GM23248 (cell line): ENCODE measurements at regions not wholly inside any gene's neighbourhood (a gene's known extent, or its start where the extent isn't known, plus 50 kb on each side); places are given as distances from the start of the nearest gene placed in this dataset.

ENCODE experiments used
- EZH2 ChIP-seq: fragments of 200-600 bp; sonication (generic); IDR thresholded peaks from 2 replicates; pipeline ENCODE4 v1.6.1; 2018; ENCODE audit warnings: antibody characterized with exemption, mild to moderate bottlenecking; ENCODE audit not compliant: insufficient read depth, poor library complexity, severe bottlenecking
- EZH2phosphoT487 ChIP-seq: fragments of 200-600 bp; sonication (generic); IDR thresholded peaks from 2 replicates; pipeline ENCODE4 v1.6.1; 2018; ENCODE audit warnings: antibody characterized with exemption, moderate library complexity, mild to moderate bottlenecking, low read depth; ENCODE audit not compliant: insufficient read depth

DNA sequence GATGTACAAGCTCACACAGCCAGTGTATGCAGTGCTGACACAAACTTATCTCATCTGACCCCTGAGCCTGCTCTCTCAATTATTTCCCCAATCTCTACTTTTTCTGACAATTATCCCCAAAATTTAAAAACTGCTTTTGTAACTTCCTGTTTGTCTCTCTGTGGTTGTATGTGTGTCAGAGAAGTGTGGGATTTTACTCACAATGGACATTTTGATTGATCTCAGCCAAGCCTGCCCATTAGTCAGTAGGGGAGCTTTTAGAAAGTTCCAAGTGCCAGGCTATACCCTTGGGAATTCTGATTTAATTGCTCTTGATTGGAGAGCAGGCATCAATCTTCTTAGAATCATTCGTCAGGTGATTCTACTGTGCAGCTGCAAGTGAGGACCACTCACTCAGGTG, 64.9 kb upstream of the LMNTD1 start:
- TF ChIP-seq EZH2: no peak
- TF ChIP-seq EZH2phosphoT487: no peak
